H1 (cell line): ENCODE measurements at regions not wholly inside any gene's neighbourhood (a gene's known extent, or its start where the extent isn't known, plus 50 kb on each side); places are given as distances from the start of the nearest gene placed in this dataset.

Experiments
- EGR1 ChIP-seq: IDR thresholded peaks from 2 replicates; pipeline ENCODE4 v1.6.1; 2011; ENCODE audit warnings: low read depth, low read length, borderline replicate concordance
- SIN3A ChIP-seq, 2 experiments: IDR thresholded peaks in 1 of 2; conservative IDR thresholded peaks in 1 of 2; 2 replicates each; pipeline ENCODE4 v1.6.1; 2011 to 2012; ENCODE audit warnings: low read length in 2 of 2, improper control_type of control experiment in 1 of 2, low read depth in 1 of 2, mild to moderate bottlenecking in 1 of 2
- TF ChIP-seq, protein P1 (sequence below): fragments of 300-600 bp; sonication (generic); IDR thresholded peaks from 2 replicates; pipeline ENCODE4 v1.7.1; 2012; ENCODE audit warnings: low read length, moderate library complexity, mild to moderate bottlenecking, inconsistent platforms; ENCODE audit not compliant: insufficient replicate concordance

DNA sequence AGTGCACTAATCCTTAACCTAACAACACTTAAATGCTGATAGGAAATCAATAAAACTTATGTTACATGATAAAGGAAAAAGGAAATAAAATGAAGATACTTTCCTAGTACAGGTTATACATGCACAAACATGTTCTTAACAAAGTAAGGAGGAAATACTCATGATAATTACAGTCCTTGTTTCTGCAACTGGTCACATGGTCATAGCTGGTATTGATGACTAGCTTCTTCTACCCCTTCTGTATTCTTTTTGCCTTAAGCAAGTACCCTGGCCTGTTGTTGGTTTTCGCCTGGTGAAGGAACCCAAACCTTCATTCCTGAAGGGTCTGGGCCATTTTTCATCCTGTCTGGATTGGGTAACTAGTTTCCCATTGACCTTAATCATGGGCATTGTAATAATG, 93.7 kb upstream of the FBN2 start (continued):
- TF ChIP-seq, protein P1, sequence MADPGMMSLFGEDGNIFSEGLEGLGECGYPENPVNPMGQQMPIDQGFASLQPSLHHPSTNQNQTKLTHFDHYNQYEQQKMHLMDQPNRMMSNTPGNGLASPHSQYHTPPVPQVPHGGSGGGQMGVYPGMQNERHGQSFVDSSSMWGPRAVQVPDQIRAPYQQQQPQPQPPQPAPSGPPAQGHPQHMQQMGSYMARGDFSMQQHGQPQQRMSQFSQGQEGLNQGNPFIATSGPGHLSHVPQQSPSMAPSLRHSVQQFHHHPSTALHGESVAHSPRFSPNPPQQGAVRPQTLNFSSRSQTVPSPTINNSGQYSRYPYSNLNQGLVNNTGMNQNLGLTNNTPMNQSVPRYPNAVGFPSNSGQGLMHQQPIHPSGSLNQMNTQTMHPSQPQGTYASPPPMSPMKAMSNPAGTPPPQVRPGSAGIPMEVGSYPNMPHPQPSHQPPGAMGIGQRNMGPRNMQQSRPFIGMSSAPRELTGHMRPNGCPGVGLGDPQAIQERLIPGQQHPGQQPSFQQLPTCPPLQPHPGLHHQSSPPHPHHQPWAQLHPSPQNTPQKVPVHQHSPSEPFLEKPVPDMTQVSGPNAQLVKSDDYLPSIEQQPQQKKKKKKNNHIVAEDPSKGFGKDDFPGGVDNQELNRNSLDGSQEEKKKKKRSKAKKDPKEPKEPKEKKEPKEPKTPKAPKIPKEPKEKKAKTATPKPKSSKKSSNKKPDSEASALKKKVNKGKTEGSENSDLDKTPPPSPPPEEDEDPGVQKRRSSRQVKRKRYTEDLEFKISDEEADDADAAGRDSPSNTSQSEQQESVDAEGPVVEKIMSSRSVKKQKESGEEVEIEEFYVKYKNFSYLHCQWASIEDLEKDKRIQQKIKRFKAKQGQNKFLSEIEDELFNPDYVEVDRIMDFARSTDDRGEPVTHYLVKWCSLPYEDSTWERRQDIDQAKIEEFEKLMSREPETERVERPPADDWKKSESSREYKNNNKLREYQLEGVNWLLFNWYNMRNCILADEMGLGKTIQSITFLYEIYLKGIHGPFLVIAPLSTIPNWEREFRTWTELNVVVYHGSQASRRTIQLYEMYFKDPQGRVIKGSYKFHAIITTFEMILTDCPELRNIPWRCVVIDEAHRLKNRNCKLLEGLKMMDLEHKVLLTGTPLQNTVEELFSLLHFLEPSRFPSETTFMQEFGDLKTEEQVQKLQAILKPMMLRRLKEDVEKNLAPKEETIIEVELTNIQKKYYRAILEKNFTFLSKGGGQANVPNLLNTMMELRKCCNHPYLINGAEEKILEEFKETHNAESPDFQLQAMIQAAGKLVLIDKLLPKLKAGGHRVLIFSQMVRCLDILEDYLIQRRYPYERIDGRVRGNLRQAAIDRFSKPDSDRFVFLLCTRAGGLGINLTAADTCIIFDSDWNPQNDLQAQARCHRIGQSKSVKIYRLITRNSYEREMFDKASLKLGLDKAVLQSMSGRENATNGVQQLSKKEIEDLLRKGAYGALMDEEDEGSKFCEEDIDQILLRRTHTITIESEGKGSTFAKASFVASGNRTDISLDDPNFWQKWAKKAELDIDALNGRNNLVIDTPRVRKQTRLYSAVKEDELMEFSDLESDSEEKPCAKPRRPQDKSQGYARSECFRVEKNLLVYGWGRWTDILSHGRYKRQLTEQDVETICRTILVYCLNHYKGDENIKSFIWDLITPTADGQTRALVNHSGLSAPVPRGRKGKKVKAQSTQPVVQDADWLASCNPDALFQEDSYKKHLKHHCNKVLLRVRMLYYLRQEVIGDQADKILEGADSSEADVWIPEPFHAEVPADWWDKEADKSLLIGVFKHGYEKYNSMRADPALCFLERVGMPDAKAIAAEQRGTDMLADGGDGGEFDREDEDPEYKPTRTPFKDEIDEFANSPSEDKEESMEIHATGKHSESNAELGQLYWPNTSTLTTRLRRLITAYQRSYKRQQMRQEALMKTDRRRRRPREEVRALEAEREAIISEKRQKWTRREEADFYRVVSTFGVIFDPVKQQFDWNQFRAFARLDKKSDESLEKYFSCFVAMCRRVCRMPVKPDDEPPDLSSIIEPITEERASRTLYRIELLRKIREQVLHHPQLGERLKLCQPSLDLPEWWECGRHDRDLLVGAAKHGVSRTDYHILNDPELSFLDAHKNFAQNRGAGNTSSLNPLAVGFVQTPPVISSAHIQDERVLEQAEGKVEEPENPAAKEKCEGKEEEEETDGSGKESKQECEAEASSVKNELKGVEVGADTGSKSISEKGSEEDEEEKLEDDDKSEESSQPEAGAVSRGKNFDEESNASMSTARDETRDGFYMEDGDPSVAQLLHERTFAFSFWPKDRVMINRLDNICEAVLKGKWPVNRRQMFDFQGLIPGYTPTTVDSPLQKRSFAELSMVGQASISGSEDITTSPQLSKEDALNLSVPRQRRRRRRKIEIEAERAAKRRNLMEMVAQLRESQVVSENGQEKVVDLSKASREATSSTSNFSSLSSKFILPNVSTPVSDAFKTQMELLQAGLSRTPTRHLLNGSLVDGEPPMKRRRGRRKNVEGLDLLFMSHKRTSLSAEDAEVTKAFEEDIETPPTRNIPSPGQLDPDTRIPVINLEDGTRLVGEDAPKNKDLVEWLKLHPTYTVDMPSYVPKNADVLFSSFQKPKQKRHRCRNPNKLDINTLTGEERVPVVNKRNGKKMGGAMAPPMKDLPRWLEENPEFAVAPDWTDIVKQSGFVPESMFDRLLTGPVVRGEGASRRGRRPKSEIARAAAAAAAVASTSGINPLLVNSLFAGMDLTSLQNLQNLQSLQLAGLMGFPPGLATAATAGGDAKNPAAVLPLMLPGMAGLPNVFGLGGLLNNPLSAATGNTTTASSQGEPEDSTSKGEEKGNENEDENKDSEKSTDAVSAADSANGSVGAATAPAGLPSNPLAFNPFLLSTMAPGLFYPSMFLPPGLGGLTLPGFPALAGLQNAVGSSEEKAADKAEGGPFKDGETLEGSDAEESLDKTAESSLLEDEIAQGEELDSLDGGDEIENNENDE, result no peak
- TF ChIP-seq SIN3A (conservative IDR thresholded peaks at IDR 0.05 in 1 of 2, IDR thresholded peaks at IDR 0.05 in 1 of 2; ENCODE audit: low read depth in 1 of 2, low read length in 2 of 2) (no peak), EGR1 (no peak)
